H1 (cell line): ENCODE measurements at regions not wholly inside any gene's neighbourhood (a gene's known extent, or its start where the extent isn't known, plus 50 kb on each side); places are given as distances from the start of the nearest gene placed in this dataset.

Experiments
- BCL11A ChIP-seq, 2 experiments: IDR thresholded peaks; one replicate each; pipeline ENCODE4 v1.6.1; 2011; ENCODE audit warnings: low read depth in 2 of 2, low read length in 2 of 2, mild to moderate bottlenecking in 2 of 2
- BRCA1 ChIP-seq: IDR thresholded peaks from 2 replicates; pipeline ENCODE4 v1.6.1; 2012; ENCODE audit warnings: low read depth, low read length, improper control_type of control experiment
- CTBP2 ChIP-seq: IDR thresholded peaks from 2 replicates; pipeline ENCODE4 v1.7.0; 2011; ENCODE audit warnings: borderline replicate concordance, mild to moderate bottlenecking, moderate library complexity, mixed read lengths, low read length; ENCODE audit not compliant: insufficient read depth, insufficient read length
- EZH2 ChIP-seq: fragments of 200-600 bp; sonication (generic); IDR thresholded peaks from 2 replicates; pipeline ENCODE4 v1.7.1; 2012; ENCODE audit warnings: low read depth, mild to moderate bottlenecking, moderate library complexity, low read length, inconsistent platforms; ENCODE audit not compliant: severe bottlenecking
- GTF2F1 ChIP-seq: IDR thresholded peaks from 2 replicates; pipeline ENCODE4 v1.6.1; 2012; ENCODE audit warnings: low read depth, low read length, improper control_type of control experiment, borderline replicate concordance
- KDM1A ChIP-seq: fragments of 200-600, 300-600 bp; sonication (generic); IDR thresholded peaks from 2 replicates; pipeline ENCODE4 v1.7.1; 2016; ENCODE audit warnings: mild to moderate bottlenecking, low read length, borderline replicate concordance
- POU5F1 ChIP-seq: IDR thresholded peaks from 2 replicates; pipeline ENCODE4 v1.6.1; 2011; ENCODE audit warnings: low read depth, mild to moderate bottlenecking, low read length, moderate library complexity
- RXRA ChIP-seq: IDR thresholded peaks from 2 replicates; pipeline ENCODE4 v1.6.1; 2011; ENCODE audit warnings: low read depth, mild to moderate bottlenecking, low read length, moderate library complexity; ENCODE audit not compliant: insufficient read depth
- SRF ChIP-seq: IDR thresholded peaks from 2 replicates; pipeline ENCODE4 v1.6.1; 2011; ENCODE audit warnings: mild to moderate bottlenecking, low read depth, low read length, moderate library complexity
- TF ChIP-seq, protein P1 (sequence below): fragments of 300-600 bp; sonication (generic); IDR thresholded peaks from 2 replicates; pipeline ENCODE4 v1.7.1; 2012; ENCODE audit warnings: low read length, moderate library complexity, mild to moderate bottlenecking, inconsistent platforms; ENCODE audit not compliant: insufficient replicate concordance
- TF ChIP-seq, protein P2 (sequence below): IDR thresholded peaks from 2 replicates; pipeline ENCODE4 v1.6.1; 2011; ENCODE audit warnings: low read length, improper control_type of control experiment

DNA sequence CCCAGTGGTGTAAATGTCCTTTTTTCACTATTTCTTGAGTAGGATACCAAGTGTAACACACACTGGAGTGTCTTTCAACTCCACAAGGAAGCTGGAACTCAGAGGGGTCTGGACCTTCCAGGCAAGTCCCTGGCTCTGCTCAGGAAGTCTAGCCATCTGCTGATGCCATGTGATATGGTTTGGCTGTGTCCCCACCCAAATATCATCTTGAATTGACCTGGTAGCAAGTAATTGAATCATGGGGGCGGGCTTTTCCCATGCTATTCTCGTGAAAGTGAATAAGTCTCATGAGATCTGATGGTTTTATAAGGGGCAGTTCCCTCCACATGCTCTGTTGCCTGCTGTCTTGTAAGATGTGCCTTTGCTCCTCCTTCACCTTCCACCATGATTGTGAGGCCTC is 99.4 kb upstream of the CDC42EP3 start (continued):
- TF ChIP-seq, protein P1, sequence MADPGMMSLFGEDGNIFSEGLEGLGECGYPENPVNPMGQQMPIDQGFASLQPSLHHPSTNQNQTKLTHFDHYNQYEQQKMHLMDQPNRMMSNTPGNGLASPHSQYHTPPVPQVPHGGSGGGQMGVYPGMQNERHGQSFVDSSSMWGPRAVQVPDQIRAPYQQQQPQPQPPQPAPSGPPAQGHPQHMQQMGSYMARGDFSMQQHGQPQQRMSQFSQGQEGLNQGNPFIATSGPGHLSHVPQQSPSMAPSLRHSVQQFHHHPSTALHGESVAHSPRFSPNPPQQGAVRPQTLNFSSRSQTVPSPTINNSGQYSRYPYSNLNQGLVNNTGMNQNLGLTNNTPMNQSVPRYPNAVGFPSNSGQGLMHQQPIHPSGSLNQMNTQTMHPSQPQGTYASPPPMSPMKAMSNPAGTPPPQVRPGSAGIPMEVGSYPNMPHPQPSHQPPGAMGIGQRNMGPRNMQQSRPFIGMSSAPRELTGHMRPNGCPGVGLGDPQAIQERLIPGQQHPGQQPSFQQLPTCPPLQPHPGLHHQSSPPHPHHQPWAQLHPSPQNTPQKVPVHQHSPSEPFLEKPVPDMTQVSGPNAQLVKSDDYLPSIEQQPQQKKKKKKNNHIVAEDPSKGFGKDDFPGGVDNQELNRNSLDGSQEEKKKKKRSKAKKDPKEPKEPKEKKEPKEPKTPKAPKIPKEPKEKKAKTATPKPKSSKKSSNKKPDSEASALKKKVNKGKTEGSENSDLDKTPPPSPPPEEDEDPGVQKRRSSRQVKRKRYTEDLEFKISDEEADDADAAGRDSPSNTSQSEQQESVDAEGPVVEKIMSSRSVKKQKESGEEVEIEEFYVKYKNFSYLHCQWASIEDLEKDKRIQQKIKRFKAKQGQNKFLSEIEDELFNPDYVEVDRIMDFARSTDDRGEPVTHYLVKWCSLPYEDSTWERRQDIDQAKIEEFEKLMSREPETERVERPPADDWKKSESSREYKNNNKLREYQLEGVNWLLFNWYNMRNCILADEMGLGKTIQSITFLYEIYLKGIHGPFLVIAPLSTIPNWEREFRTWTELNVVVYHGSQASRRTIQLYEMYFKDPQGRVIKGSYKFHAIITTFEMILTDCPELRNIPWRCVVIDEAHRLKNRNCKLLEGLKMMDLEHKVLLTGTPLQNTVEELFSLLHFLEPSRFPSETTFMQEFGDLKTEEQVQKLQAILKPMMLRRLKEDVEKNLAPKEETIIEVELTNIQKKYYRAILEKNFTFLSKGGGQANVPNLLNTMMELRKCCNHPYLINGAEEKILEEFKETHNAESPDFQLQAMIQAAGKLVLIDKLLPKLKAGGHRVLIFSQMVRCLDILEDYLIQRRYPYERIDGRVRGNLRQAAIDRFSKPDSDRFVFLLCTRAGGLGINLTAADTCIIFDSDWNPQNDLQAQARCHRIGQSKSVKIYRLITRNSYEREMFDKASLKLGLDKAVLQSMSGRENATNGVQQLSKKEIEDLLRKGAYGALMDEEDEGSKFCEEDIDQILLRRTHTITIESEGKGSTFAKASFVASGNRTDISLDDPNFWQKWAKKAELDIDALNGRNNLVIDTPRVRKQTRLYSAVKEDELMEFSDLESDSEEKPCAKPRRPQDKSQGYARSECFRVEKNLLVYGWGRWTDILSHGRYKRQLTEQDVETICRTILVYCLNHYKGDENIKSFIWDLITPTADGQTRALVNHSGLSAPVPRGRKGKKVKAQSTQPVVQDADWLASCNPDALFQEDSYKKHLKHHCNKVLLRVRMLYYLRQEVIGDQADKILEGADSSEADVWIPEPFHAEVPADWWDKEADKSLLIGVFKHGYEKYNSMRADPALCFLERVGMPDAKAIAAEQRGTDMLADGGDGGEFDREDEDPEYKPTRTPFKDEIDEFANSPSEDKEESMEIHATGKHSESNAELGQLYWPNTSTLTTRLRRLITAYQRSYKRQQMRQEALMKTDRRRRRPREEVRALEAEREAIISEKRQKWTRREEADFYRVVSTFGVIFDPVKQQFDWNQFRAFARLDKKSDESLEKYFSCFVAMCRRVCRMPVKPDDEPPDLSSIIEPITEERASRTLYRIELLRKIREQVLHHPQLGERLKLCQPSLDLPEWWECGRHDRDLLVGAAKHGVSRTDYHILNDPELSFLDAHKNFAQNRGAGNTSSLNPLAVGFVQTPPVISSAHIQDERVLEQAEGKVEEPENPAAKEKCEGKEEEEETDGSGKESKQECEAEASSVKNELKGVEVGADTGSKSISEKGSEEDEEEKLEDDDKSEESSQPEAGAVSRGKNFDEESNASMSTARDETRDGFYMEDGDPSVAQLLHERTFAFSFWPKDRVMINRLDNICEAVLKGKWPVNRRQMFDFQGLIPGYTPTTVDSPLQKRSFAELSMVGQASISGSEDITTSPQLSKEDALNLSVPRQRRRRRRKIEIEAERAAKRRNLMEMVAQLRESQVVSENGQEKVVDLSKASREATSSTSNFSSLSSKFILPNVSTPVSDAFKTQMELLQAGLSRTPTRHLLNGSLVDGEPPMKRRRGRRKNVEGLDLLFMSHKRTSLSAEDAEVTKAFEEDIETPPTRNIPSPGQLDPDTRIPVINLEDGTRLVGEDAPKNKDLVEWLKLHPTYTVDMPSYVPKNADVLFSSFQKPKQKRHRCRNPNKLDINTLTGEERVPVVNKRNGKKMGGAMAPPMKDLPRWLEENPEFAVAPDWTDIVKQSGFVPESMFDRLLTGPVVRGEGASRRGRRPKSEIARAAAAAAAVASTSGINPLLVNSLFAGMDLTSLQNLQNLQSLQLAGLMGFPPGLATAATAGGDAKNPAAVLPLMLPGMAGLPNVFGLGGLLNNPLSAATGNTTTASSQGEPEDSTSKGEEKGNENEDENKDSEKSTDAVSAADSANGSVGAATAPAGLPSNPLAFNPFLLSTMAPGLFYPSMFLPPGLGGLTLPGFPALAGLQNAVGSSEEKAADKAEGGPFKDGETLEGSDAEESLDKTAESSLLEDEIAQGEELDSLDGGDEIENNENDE, result no peak
- TF ChIP-seq KDM1A, result no peak
- no peak for TF ChIP-seq GTF2F1
- TF ChIP-seq, protein P2, sequence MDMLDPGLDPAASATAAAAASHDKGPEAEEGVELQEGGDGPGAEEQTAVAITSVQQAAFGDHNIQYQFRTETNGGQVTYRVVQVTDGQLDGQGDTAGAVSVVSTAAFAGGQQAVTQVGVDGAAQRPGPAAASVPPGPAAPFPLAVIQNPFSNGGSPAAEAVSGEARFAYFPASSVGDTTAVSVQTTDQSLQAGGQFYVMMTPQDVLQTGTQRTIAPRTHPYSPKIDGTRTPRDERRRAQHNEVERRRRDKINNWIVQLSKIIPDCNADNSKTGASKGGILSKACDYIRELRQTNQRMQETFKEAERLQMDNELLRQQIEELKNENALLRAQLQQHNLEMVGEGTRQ, result no peak
- no peak for TF ChIP-seq RXRA
- TF ChIP-seq SRF, result no peak
- no peak for TF ChIP-seq BRCA1
- TF ChIP-seq EZH2, result no peak
- no peak for TF ChIP-seq BCL11A (IDR thresholded peaks at IDR 0.05; ENCODE audit: low read depth in 2 of 2, low read length in 2 of 2)
- no peak for TF ChIP-seq CTBP2
- no peak for TF ChIP-seq POU5F1
